Peyer's patch (tissue), 4 donors: ENCODE measurements at regions not wholly inside any gene's neighbourhood (a gene's known extent, or its start where the extent isn't known, plus 50 kb on each side); places are given as distances from the start of the nearest gene placed in this dataset.

Source experiments
- POLR2A ChIP-seq, 2 donors: fragments of 450-650 bp; IDR thresholded peaks; one replicate each; pipeline ENCODE4 v1.5.1; 2017; ENCODE audit warnings: antibody characterized with exemption in 2 of 2, mild to moderate bottlenecking in 2 of 2, moderate library complexity in 2 of 2
- TF ChIP-seq, protein P1 (sequence below), 6 experiments: fragments of 450-650 bp in 4 of 6; fragments of 200-600 bp in 2 of 6; sonication (generic) in 1 of 6; IDR thresholded peaks; one replicate each; pipeline ENCODE4 v1.5.1; 2017 to 2019; ENCODE audit warnings: antibody characterized with exemption in 6 of 6, mild to moderate bottlenecking in 3 of 6, moderate library complexity in 1 of 6

DNA sequence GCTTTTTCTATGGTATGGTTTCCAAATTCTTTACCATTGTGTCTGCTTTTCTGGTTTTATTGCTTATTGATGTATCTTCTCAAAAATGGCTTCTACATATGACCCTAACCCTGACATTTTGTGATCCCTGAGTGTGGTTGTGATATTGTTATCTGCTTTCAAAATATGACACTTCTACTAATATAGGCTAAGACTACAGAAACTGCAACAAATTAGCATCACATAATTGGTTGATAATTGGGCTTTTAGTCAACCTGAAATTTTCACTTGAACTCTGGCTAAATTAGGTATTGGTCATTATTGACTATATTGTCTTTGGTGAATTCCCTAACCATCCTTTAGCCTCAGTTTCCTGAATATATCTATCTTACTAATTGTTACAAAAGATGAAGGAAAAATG is 246.1 kb downstream of the PIK3C3 start:
- TF ChIP-seq, protein P1, sequence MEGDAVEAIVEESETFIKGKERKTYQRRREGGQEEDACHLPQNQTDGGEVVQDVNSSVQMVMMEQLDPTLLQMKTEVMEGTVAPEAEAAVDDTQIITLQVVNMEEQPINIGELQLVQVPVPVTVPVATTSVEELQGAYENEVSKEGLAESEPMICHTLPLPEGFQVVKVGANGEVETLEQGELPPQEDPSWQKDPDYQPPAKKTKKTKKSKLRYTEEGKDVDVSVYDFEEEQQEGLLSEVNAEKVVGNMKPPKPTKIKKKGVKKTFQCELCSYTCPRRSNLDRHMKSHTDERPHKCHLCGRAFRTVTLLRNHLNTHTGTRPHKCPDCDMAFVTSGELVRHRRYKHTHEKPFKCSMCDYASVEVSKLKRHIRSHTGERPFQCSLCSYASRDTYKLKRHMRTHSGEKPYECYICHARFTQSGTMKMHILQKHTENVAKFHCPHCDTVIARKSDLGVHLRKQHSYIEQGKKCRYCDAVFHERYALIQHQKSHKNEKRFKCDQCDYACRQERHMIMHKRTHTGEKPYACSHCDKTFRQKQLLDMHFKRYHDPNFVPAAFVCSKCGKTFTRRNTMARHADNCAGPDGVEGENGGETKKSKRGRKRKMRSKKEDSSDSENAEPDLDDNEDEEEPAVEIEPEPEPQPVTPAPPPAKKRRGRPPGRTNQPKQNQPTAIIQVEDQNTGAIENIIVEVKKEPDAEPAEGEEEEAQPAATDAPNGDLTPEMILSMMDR (IDR thresholded peaks at IDR 0.05) = no peak
- no peak for TF ChIP-seq POLR2A (IDR thresholded peaks at IDR 0.05)
